ENCODE measurements at regions not wholly inside any gene's neighbourhood (a gene's known extent, or its start where the extent isn't known, plus 50 kb on each side); places are given as distances from the start of the nearest gene placed in this dataset.

- DNase-seq, result no peak
Observed at GRCh38 chr4:63795301-63795700, 613.9 kb downstream of the TECRL start.

- DNase-seq, result no peak
Observed at GRCh38 chr4:63790377-63790776, 618.9 kb downstream of the TECRL start.

GRCh38 chr4:63788271-63788670 lies 621.0 kb downstream of the TECRL start:
- DNase-seq, result no peak

- no peak for DNase-seq
Observed at GRCh38 chr4:63787326-63787725, 621.9 kb downstream of the TECRL start.

GRCh38 chr4:63786171-63786570 lies 623.1 kb downstream of the TECRL start:
- no peak for DNase-seq

- DNase-seq, result no peak
Observed at GRCh38 chr4:63784822-63785221, 624.4 kb downstream of the TECRL start.

GRCh38 chr4:63777601-63778000 lies 631.6 kb downstream of the TECRL start:
- DNase-seq, result no peak

GRCh38 chr4:63764400-63764799 lies 644.9 kb downstream of the TECRL start:
- no peak for DNase-seq

- no peak for DNase-seq
Observed at GRCh38 chr4:63757929-63758328, 651.3 kb downstream of the TECRL start.

- DNase-seq, result no peak
Observed at GRCh38 chr4:63742882-63743281, 666.4 kb downstream of the TECRL start.

- no peak for DNase-seq
Observed at GRCh38 chr4:63729519-63729918, 679.7 kb downstream of the TECRL start.

GRCh38 chr4:63728480-63729177 lies 680.6 kb downstream of the TECRL start:
- no peak for DNase-seq

GRCh38 chr4:63717384-63717783 lies 691.9 kb downstream of the TECRL start:
- peak; percentile 10 to 20 for DNase-seq

GRCh38 chr4:63708661-63709060 lies 700.6 kb downstream of the TECRL start:
- DNase-seq, result no peak

- no peak for DNase-seq
Observed at GRCh38 chr4:63700569-63700968, 708.7 kb downstream of the TECRL start.

GRCh38 chr4:63693321-63693720 lies 715.9 kb downstream of the TECRL start:
- DNase-seq, result no peak

GRCh38 chr4:63678358-63678931 lies 730.8 kb downstream of the TECRL start:
- DNase-seq, result no peak

- DNase-seq, result no peak
Observed at GRCh38 chr4:63670735-63671134, 738.5 kb downstream of the TECRL start.

GRCh38 chr4:63663870-63664269 lies 745.4 kb downstream of the TECRL start:
- no peak for DNase-seq

GRCh38 chr4:63644396-63644795 lies 764.9 kb downstream of the TECRL start:
- no peak for DNase-seq

GRCh38 chr4:63637270-63637669 lies 772.0 kb downstream of the TECRL start:
- DNase-seq, result no peak

GRCh38 chr4:63632858-63633257 lies 776.4 kb downstream of the TECRL start:
- no peak for DNase-seq

- peak; percentile 26 to 57 for DNase-seq
Observed at GRCh38 chr4:63620271-63620670, 789.0 kb downstream of the TECRL start.

GRCh38 chr4:63619771-63620170 lies 789.5 kb downstream of the TECRL start:
- DNase-seq, result no peak
